NCI-H2081 (cell line): ENCODE measurements at regions not wholly inside any gene's neighbourhood (a gene's known extent, or its start where the extent isn't known, plus 50 kb on each side); places are given as distances from the start of the nearest gene placed in this dataset.

Experiments
- DNase-seq, 2 experiments: peaks; one replicate each; lab custom pipeline; 2025; lab: John Stamatoyannopoulos, UW

GRCh38 chr17:63381101-63381729, 64.9 kb downstream of the CYB561 start:
- DNase-seq: no peak

- no peak for DNase-seq
These were observed 64.0 kb downstream of the CYB561 start for GRCh38 chr17:63382136-63382535.
